ACHN (cell line): ENCODE measurements at regions not wholly inside any gene's neighbourhood (a gene's known extent, or its start where the extent isn't known, plus 50 kb on each side); places are given as distances from the start of the nearest gene placed in this dataset.

Source experiments
- DNase-seq: peaks from one replicate; pipeline ENCODE4 v3.0.0-alpha.2; 2015
- in situ Hi-C: cut with HindIII; loops from 2 replicates; pipeline ENCODE4 v1.10.0; 2017; ENCODE audit warnings: low sequenced_read_pairs, low pct_ligation_motif_present, low pct_unique_long_range_greater_than_20kb

GRCh38 chr18:73478191-73478590, 610.4 kb upstream of the NETO1 start:
- in situ Hi-C loops = no loop called here

GRCh38 chr18:73476031-73476430, 608.2 kb upstream of the NETO1 start:
- DNase-seq = no peak
- in situ Hi-C loops = no loop called here

More at GRCh38 chr18:73478191-73478590, 610.4 kb upstream of the NETO1 start:
- no peak for DNase-seq

- in situ Hi-C loops = no loop called here
- no peak for DNase-seq
Observed at GRCh38 chr18:73462092-73462491, 594.3 kb upstream of the NETO1 start.

GRCh38 chr18:73461780-73462059, 593.9 kb upstream of the NETO1 start:
- in situ Hi-C loops = no loop called here

GRCh38 chr18:73461038-73461779, 593.4 kb upstream of the NETO1 start:
- DNase-seq = no peak
- in situ Hi-C loops = no loop called here

More at GRCh38 chr18:73461780-73462059, 593.9 kb upstream of the NETO1 start:
- no peak for DNase-seq

- DNase-seq = no peak
- in situ Hi-C loops = no loop called here
Observed at GRCh38 chr18:73458186-73458964, 590.6 kb upstream of the NETO1 start.

GRCh38 chr18:73456643-73457042, 588.9 kb upstream of the NETO1 start:
- no peak for DNase-seq
- in situ Hi-C loops = no loop called here

- no peak for DNase-seq
- in situ Hi-C loops = no loop called here
Observed at GRCh38 chr18:73452866-73453265, 585.1 kb upstream of the NETO1 start.

GRCh38 chr18:73446502-73446901, 578.7 kb upstream of the NETO1 start:
- in situ Hi-C loops = no loop called here
- no peak for DNase-seq

GRCh38 chr18:73431620-73432019, 563.8 kb upstream of the NETO1 start:
- in situ Hi-C loops = no loop called here

GRCh38 chr18:73421010-73421409, 553.2 kb upstream of the NETO1 start:
- in situ Hi-C loops = no loop called here
- no peak for DNase-seq

More at GRCh38 chr18:73431620-73432019, 563.8 kb upstream of the NETO1 start:
- DNase-seq = no peak

GRCh38 chr18:73419531-73419930, 551.7 kb upstream of the NETO1 start:
- in situ Hi-C loops = no loop called here
- no peak for DNase-seq

GRCh38 chr18:73414598-73414997, 546.8 kb upstream of the NETO1 start:
- in situ Hi-C loops = no loop called here
- no peak for DNase-seq

- in situ Hi-C loops = no loop called here
- no peak for DNase-seq
Observed at GRCh38 chr18:73414069-73414468, 546.3 kb upstream of the NETO1 start.

- in situ Hi-C loops = no loop called here
- no peak for DNase-seq
Observed at GRCh38 chr18:73409242-73409641, 541.5 kb upstream of the NETO1 start.

- in situ Hi-C loops = no loop called here
- DNase-seq = no peak
Observed at GRCh38 chr18:73408469-73408868, 540.7 kb upstream of the NETO1 start.

- no peak for DNase-seq
Observed at GRCh38 chr18:73407506-73407905, 539.7 kb upstream of the NETO1 start.

GRCh38 chr18:73384246-73384645, 516.5 kb upstream of the NETO1 start:
- no peak for DNase-seq
- in situ Hi-C loops = no loop called here

More at GRCh38 chr18:73407506-73407905, 539.7 kb upstream of the NETO1 start:
- in situ Hi-C loops = no loop called here

- in situ Hi-C loops = no loop called here
Observed at GRCh38 chr18:73381699-73382036, 513.9 kb upstream of the NETO1 start.

GRCh38 chr18:73381016-73381698, 513.4 kb upstream of the NETO1 start:
- in situ Hi-C loops = no loop called here
- DNase-seq = no peak

More at GRCh38 chr18:73381699-73382036, 513.9 kb upstream of the NETO1 start:
- DNase-seq = no peak
